ENCODE measurements at regions not wholly inside any gene's neighbourhood (a gene's known extent, or its start where the extent isn't known, plus 50 kb on each side); places are given as distances from the start of the nearest gene placed in this dataset.

DNA sequence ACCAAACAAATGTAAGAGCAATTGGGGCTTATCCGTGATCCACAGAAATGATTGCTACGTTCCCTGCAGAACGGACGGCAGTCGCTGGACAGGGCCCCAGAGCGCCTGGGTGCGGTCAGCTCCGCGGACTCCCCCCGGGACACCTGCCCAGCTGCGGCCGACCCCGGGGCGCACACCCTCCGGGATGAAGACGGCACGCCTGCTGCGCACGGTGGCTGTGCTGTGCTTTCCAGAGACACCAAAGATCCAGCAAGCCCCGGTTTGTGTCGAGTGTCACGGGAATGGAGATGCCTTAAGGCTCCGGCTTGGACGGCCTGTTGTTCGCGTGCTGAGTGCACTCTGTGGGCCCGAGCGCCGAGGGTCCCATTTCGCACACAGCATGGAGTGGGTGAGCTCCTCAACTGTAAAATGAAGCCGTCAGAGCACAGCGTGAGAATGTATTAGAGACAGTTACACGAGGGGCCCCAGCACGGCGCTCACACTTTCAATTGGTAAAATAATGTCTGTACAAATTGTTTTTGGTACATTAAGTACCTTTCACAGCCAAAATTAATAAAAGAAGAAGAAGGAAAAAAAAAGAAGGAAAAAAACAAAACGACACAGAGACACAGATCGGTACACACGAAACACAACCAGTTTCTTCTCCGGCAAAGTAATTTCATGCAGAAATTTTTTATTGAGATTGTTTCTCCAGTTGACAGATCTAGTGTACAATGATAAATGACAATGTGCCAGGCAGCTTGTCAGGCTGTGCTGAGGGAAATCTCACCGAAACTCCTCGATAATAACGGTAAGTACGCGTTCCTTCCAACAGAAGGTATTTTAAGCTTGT is 615.8 kb upstream of the SALL3 start:
- no peak for DNase-seq (ENCODE audit: low read depth)

- DNase-seq (ENCODE audit: low read depth): no peak
Observed at GRCh38 chr18:78364388-78364960, 615.1 kb upstream of the SALL3 start.

GRCh38 chr18:78367996-78368395 is 611.6 kb upstream of the SALL3 start:
- DNase-seq (ENCODE audit: low read depth): no peak

DNA sequence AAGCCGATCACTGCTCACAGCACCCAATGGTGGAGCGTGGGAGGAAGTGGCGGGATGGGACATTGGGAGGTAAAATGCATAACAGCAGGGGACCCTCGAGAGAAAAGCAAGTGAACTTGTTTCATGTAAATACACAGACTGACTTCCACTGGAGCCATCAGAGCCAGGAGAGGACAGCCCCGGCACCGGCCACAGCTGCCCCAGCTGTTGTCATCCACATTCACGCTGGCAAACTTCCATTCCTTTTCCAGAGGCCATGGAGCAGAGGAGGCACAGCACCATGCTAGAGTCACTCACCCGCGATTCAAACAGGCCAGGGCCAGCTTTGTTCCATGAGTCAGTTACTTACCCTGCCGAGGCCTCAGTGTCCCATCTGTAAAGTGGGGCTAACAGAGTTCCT is 610.9 kb upstream of the SALL3 start:
- no peak for DNase-seq (ENCODE audit: low read depth)

- no peak for DNase-seq (ENCODE audit: low read depth)
Observed at GRCh38 chr18:78376046-78376445, 603.6 kb upstream of the SALL3 start.

DNA sequence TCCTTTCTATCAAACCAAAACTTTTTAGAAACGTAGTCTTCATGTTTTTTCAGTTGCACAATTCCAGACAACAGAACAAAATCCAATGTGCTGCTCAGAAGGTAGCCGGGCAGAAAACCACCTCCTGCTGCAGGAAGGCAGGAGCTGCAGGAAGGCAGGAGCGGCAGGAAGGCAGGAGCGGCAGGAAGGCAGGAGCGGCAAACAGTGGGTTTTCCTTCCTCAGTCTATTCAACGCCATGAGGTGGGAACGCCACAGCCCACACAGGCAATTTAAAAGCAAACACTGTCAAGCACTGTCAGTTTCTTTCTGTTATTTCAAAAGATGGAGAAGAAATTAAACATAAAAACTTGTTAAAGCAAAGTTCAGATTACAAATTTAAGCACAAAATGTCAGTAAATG is 601.2 kb upstream of the SALL3 start:
- DNase-seq (ENCODE audit: low read depth): no peak

DNA sequence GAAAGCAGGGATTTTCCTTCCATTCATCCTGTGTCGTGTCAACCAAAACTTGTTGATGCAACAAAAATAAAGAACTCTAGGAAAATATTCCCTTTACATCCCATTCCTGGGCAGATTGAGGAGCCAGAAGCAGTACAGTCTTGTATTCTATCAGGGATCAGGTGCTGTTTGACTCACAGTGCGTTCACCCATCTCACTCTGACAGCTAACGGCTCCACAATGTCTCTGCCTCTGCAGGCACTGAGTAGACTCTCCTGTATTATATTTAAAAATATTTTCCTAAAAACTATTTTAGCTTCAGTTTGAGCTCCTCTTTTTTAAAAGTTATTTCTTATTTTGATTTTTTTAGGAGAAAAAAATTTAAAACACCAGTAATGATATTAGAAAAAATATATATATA is 600.6 kb upstream of the SALL3 start:
- DNase-seq (ENCODE audit: low read depth): no peak

- no peak for DNase-seq (ENCODE audit: low read depth)
Observed at GRCh38 chr18:78390348-78390951, 589.2 kb upstream of the SALL3 start.

DNA sequence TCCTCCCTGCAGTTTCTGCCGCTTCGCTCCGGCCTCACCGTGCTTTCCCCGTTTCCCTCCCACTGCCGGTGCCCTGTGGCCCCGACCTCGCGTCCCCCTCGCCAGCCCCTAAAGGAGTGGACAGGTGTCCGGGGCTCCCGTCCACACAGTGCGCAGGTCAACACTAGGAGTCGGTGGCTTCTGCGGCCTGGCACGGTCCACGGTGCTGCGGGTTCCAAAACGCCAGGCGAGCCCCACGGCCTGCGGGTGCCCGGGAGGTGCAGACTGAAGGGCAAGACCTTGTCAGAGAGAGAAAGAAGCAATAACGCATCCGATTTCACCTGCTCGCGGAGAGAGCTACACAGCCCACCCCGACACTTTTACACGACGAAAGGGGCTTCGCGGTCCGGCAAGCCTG is 588.7 kb upstream of the SALL3 start:
- no peak for DNase-seq (ENCODE audit: low read depth)

DNA sequence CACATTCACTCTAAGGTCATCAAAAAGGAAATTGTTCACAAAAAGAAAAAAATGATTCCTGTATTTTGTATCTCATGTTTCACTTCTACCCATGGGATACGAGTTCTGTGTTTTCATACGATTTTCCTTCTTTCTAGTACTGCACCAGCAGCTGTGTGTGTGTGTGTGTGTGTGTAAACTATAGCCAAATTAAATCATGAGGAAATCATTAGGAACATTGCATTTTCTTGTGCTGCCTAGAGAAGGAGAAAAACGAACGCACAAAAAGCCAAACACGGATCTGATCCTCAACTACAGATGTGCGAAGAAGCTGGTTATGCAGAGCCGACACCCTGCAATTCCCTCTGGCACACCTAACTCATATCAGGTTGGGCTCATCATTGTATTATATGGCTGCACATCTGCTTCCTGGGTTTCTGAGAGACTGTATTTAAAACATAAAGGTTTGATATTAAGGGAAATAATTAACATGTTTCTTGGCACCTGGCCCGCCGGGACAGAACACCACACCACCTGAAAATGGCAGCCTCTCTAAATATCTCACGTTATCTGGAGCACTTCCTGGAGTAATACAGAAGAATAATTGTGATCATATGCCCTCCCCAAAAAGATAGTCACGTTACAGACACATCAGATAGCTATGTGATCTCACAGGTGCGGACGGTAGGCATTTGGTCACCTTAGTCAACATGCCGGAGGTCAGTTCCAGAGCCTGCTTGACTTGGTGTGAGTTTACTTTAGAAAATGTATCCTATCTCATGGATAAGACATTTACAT is 586.3 kb upstream of the SALL3 start:
- no peak for DNase-seq (ENCODE audit: low read depth)

- no peak for DNase-seq (ENCODE audit: low read depth)
Observed at GRCh38 chr18:78396077-78396476, 583.5 kb upstream of the SALL3 start.

- DNase-seq (ENCODE audit: low read depth): no peak
Observed at GRCh38 chr18:78396756-78397155, 582.9 kb upstream of the SALL3 start.

GRCh38 chr18:78399992-78400503 is 579.6 kb upstream of the SALL3 start:
- DNase-seq (ENCODE audit: low read depth): no peak

DNA sequence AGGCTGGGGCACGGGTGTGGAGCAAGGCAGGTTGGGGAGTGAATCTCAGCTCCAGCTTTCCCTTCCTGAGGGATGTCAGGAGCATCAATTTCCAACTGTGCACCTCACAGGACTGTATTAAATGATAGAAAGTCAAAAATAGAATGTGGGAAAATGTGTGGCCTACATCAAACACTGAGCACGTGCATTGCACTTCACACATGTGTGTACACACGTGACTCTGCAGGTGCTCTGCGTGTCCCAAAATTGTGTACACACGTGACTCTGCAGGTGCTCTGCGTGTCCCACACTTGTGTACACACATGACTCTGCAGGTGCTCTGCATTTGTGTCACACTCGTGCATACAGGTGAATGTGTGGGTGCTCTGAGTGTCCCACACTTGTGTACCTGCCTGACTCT is 577.2 kb upstream of the SALL3 start:
- DNase-seq (ENCODE audit: low read depth): no peak

GRCh38 chr18:78402966-78403365 is 576.7 kb upstream of the SALL3 start:
- no peak for DNase-seq (ENCODE audit: low read depth)

DNA sequence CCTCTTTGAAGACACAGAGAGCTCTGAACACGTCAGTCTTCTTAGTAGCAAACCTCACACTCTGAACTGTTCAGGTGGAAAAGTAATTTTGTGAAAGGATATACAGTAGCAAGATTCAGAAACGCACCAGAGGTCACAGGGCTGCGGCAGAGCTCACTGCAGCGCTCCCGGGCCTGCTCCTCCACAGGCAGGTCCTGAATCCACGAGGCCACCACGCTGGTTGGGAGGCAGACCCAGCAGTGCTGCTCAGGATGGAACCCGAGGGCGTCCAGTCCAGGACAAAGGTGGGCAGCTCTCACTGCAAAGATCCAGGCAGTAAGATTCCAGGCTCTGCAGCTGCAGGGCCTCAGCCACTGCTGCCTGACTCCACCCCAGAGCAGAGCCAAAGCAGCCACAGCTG is 576.2 kb upstream of the SALL3 start:
- no peak for DNase-seq (ENCODE audit: low read depth)

DNA sequence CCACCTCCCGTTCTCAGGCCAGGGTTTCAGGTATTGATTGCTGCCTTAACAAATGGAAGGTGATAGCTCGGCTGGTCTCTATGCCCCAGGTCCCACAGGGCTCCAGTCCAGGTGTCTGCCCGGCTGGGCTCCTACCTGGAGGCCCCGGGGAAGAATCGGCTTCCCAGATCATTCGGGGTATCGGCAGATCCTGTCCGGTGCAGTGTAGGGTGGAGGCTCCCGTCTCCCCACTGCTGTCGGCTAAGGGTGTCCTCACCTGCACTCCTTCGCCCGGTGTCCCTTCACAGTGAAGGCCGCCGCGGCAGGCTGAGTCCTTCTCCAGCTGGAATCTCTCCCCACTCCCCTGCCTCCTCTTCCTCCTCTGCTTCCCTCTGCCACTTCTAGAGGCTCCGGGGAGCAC is 573.9 kb upstream of the SALL3 start:
- DNase-seq (ENCODE audit: low read depth): no peak

DNA sequence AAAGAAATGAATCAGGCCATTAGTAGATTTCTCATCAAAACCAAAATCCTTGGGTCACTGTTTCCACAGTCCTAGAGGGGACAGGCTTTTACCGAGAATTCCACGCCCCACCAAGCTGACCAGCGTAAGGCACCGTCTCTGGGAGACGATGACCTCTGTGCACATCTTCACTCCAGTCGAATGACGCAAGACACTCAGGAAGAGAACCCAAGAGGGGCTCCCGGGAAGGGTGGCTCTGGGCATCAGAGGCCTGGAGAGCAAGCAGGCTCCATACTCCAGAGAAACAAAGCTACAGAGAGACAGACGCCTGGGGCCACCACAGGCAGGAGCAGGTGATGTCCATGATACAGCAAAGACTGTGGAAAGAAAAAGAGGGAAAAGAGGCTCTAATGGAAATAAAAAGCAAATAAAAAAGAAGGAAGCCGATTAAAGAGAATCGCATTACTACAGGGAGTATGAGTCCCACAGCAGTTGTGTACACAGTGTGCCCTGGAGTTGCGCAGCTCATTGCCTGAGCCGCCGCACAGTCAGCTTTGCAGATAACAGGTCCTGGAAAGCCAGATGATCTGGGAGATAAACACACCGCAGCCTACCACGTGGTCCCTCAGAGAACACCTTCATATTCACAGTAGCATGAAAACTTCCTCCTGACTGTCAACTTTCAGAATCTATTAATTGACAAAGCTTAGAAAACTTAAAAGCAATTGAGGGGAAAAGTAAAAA is 572.7 kb upstream of the SALL3 start:
- DNase-seq (ENCODE audit: low read depth): no peak

GRCh38 chr18:78407466-78407844 is 572.2 kb upstream of the SALL3 start:
- DNase-seq (ENCODE audit: low read depth): no peak

DNA sequence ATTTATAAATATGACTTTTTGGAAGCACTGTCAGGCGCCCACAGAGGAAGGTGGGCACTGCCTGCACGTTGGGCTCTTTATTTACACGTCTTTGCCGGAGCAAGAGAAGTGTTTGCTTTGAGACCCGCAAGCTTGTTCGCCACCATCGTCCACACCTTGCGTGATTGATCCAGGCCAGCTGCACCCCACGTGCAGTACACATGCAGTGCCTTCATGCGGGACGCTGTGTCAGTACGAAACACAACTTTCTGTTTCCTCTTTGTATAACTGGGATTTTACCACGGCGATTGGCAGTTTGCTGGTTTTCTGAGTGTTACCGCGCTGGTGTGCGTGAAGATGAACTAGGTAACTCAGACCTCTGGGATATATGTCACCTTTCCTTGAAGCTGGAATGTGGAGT is 571.0 kb upstream of the SALL3 start:
- DNase-seq (ENCODE audit: low read depth): no peak

DNA sequence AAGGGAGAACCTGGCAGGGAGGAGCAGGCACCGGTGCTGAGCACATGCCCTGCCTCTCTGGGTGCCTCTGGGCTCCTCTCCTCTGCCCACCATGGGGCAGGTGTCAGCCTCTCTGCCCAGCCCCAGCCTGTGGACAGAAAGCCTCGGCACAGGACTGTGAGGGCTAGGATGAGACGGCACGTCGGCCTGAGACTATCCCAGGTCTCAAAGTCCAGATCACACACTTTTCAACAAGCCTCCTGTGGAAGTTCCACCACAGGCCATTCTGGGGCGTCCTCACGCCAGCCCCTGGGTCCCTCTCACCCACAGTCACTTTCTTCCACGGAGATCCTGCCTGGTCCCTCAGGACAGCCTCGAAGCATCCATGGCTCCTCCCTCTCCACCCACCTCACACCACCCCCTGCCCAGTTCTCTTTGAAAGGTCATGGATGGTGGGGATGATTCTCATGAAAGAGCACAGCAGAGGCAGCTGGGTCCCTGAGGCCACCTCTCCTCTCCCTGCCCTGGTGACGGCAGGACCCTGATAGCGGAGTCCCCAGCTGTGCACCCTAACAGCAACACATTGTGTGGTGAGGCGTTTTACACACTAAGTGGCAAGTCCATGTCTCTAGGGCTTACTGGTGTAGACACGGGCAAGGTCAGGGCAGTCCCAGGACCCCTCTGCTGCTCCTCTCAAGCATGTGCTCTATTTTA is 569.4 kb upstream of the SALL3 start:
- no peak for DNase-seq (ENCODE audit: low read depth)

Measured in CMK (cell line).